ENCODE measurements at regions not wholly inside any gene's neighbourhood (a gene's known extent, or its start where the extent isn't known, plus 50 kb on each side); places are given as distances from the start of the nearest gene placed in this dataset.

- intact Hi-C loops (cut with DNase I) = no loop called here
- TF ChIP-seq POLR2A (IDR thresholded peaks at IDR 0.05) (no peak), POLR2AphosphoS5 (IDR thresholded peaks at IDR 0.05; ENCODE audit: insufficient read depth in 1 of 2, low read depth in 1 of 2) (no peak), CTCF (IDR thresholded peaks at IDR 0.05) (no peak)
- no peaks in the 10 kb centered on the region for H3K9me3 ChIP-seq
- no peaks in the 10 kb centered on the region for H3K4me1 ChIP-seq
- H3K4me3 ChIP-seq = no peak overlapping the region
- no peak for DNase-seq (ENCODE audit: extremely low spot score in 2 of 2)
- H3K27ac ChIP-seq = no peak overlapping the region
- no peaks in the 10 kb centered on the region for H3K36me3 ChIP-seq
- H3K27me3 ChIP-seq = no peaks in the 10 kb centered on the region
These were observed 326.9 kb upstream of the NAALADL2 start for GRCh38 chr3:174532216-174532615.

- DNase-seq (ENCODE audit: extremely low spot score in 2 of 2) = no peak
- Histone ChIP-seq H3K27ac (no peak overlapping the region), H3K36me3 (no peaks in the 10 kb centered on the region), H3K4me3 (no peak overlapping the region), H3K27me3 (no peaks in the 10 kb centered on the region), H3K9me3 (no peaks in the 10 kb centered on the region), H3K4me1 (no peaks in the 10 kb centered on the region)
- TF ChIP-seq POLR2AphosphoS5 (IDR thresholded peaks at IDR 0.05; ENCODE audit: insufficient read depth in 1 of 2, low read depth in 1 of 2) = no peak
- TF ChIP-seq POLR2A (IDR thresholded peaks at IDR 0.05) = no peak
- no peak for TF ChIP-seq CTCF (IDR thresholded peaks at IDR 0.05)
- intact Hi-C loops (cut with DNase I) = no loop called here
These were observed 326.4 kb upstream of the NAALADL2 start for GRCh38 chr3:174532776-174533175.

- Histone ChIP-seq H3K27ac (no peak overlapping the region), H3K27me3 (no peaks in the 10 kb centered on the region), H3K4me3 (no peak overlapping the region), H3K9me3 (no peaks in the 10 kb centered on the region), H3K4me1 (no peaks in the 10 kb centered on the region), H3K36me3 (no peaks in the 10 kb centered on the region)
- TF ChIP-seq POLR2A (IDR thresholded peaks at IDR 0.05) = no peak
- no peak for TF ChIP-seq POLR2AphosphoS5 (IDR thresholded peaks at IDR 0.05; ENCODE audit: insufficient read depth in 1 of 2, low read depth in 1 of 2)
- no peak for TF ChIP-seq CTCF (IDR thresholded peaks at IDR 0.05)
- no peak for DNase-seq (ENCODE audit: extremely low spot score in 2 of 2)
- intact Hi-C loops (cut with DNase I) = no loop called here
These were observed 325.8 kb upstream of the NAALADL2 start for GRCh38 chr3:174533286-174533685.

- Histone ChIP-seq H3K27me3 (no peaks in the 10 kb centered on the region), H3K4me3 (no peak overlapping the region), H3K9me3 (no peaks in the 10 kb centered on the region), H3K4me1 (no peaks in the 10 kb centered on the region), H3K36me3 (no peaks in the 10 kb centered on the region), H3K27ac (no peak overlapping the region)
- DNase-seq (ENCODE audit: extremely low spot score in 2 of 2) = no peak
- intact Hi-C loops (cut with DNase I) = no loop called here
- no peak for TF ChIP-seq POLR2AphosphoS5 (IDR thresholded peaks at IDR 0.05; ENCODE audit: insufficient read depth in 1 of 2, low read depth in 1 of 2)
- no peak for TF ChIP-seq CTCF (IDR thresholded peaks at IDR 0.05)
- TF ChIP-seq POLR2A (IDR thresholded peaks at IDR 0.05) = no peak
These were observed 322.8 kb upstream of the NAALADL2 start for GRCh38 chr3:174536319-174536718.

GRCh38 chr3:174538151-174538550, 321.0 kb upstream of the NAALADL2 start:
- intact Hi-C loops (cut with DNase I) = no loop called here
- H3K4me3 ChIP-seq = no peak overlapping the region

More at GRCh38 chr3:174538151-174538550, 321.0 kb upstream of the NAALADL2 start:
- TF ChIP-seq POLR2AphosphoS5 (IDR thresholded peaks at IDR 0.05; ENCODE audit: insufficient read depth in 1 of 2, low read depth in 1 of 2) = no peak
- TF ChIP-seq CTCF (IDR thresholded peaks at IDR 0.05) = no peak
- TF ChIP-seq POLR2A (IDR thresholded peaks at IDR 0.05) = no peak
- DNase-seq (ENCODE audit: extremely low spot score in 2 of 2) = no peak
- Histone ChIP-seq H3K9me3 (no peaks in the 10 kb centered on the region), H3K36me3 (no peaks in the 10 kb centered on the region), H3K27ac (no peak overlapping the region), H3K4me1 (no peaks in the 10 kb centered on the region), H3K27me3 (no peaks in the 10 kb centered on the region)

Data from vagina (tissue), 2 donors.